ENCODE measurements at regions not wholly inside any gene's neighbourhood (a gene's known extent, or its start where the extent isn't known, plus 50 kb on each side); places are given as distances from the start of the nearest gene placed in this dataset.
A peak's percentile ranks its signal among the peaks of the same experiment; 100 is the strongest.

- no peaks in the 10 kb centered on the region for H3K4me1 Mint-ChIP-seq
- H3K27ac Mint-ChIP-seq = no peak overlapping the region
- no peak overlapping the region for H3K4me3 Mint-ChIP-seq
- ATAC-seq (replicated peaks) (no peak), DNase-seq (no peak)
- H3K9me3 Mint-ChIP-seq = no peaks in the 10 kb centered on the region
- H3K27me3 Mint-ChIP-seq = peaks cover 0 to 3% of the 10 kb centered on the region in 2 donors
- no peaks in the 10 kb centered on the region for H3K36me3 Mint-ChIP-seq
These were observed 140.4 kb downstream of the CENPW start for GRCh38 chr6:126480268-126480667.

DNA sequence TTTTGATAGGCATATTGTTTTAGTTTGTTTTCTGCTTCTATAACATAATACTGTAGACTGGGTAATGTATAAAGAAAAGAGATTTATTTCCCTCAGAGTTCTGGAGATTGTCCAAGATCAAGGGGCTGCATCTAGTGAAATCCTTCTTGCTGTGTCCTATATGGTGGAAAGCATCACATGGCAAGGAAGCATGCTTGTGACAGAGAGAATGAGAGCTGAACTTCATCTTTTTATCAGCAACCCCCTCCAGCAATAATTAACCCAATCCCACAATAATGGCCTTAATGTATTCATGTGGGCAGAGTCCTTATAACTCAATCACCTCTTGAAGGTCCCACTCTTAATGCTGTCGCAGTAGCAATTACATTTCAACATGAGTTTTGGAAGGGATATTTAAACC lies 141.4 kb downstream of the CENPW start:
- DNase-seq (no peak), ATAC-seq (replicated peaks) (no peak)
- H3K4me1 Mint-ChIP-seq = no peaks in the 10 kb centered on the region
- H3K9me3 Mint-ChIP-seq = peaks cover 2 to 4% of the 10 kb centered on the region in 2 donors
- no peak overlapping the region for H3K27ac Mint-ChIP-seq
- H3K4me3 Mint-ChIP-seq = no peak overlapping the region
- H3K27me3 Mint-ChIP-seq = peaks cover 0 to 3% of the 10 kb centered on the region in 2 donors
- H3K36me3 Mint-ChIP-seq = no peaks in the 10 kb centered on the region

DNA sequence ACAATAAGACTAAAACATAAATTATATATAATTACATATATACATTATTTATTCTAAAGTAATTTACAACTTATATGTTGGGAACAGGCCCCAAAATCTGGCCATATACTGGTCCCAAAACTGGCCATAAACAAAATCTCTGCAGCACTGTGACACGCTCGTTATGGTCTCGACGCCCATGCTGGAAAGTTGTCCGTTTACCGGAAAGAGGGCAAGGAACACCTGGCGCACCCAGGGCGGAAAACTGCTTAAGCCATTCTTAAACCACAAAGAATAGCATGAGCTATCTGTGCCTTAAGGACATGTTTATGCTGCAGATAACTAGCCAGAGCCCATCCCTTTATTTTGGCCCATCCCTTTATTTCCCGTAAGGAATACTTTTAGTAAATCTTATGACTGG lies 164.9 kb downstream of the CENPW start:
- ATAC-seq (replicated peaks) = no peak
- Mint-ChIP-seq H3K27me3 (no peaks in the 10 kb centered on the region), H3K9me3 (peaks cover 5 to 8% of the 10 kb centered on the region in 2 donors), H3K4me1 (no peaks in the 10 kb centered on the region), H3K4me3 (no peak overlapping the region), H3K36me3 (no peaks in the 10 kb centered on the region), H3K27ac (no peak overlapping the region)
- DNase-seq = no peak

DNA sequence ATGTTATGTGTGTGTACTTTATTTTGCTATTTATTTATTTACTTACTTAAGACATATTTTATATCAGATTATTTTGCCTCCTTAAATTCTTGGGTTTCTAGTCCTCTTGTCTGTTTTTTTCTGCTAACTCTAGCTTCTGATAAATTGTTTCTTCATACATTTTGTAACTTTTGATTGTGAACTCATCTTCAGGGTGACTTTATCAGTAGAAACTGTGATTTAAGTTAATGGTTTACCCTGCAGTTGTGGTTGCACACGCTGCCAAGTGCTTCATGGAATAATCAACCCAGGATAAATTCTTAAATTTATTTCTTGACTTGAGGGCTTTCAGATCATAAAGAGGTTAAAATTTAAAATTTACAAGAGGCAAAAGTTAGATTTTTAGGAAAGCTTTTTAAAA lies 173.3 kb downstream of the CENPW start:
- Mint-ChIP-seq H3K9me3 (peaks cover 4 to 5% of the 10 kb centered on the region in 2 donors), H3K36me3 (no peaks in the 10 kb centered on the region), H3K4me1 (no peaks in the 10 kb centered on the region), H3K4me3 (no peak overlapping the region), H3K27me3 (no peaks in the 10 kb centered on the region), H3K27ac (no peak overlapping the region)
- ATAC-seq (replicated peaks) (no peak), DNase-seq (no peak)

GRCh38 chr6:126516411-126516810 lies 176.5 kb downstream of the CENPW start:
- ATAC-seq (replicated peaks) (no peak), DNase-seq (no peak)
- Mint-ChIP-seq H3K4me3 (no peak overlapping the region), H3K36me3 (no peaks in the 10 kb centered on the region), H3K9me3 (peaks cover 0 to 4% of the 10 kb centered on the region in 2 donors), H3K4me1 (no peaks in the 10 kb centered on the region), H3K27me3 (no peaks in the 10 kb centered on the region), H3K27ac (no peak overlapping the region)

GRCh38 chr6:126524811-126525326 lies 185.0 kb downstream of the CENPW start:
- ATAC-seq (replicated peaks) (no peak), DNase-seq (no peak)
- H3K4me1 Mint-ChIP-seq = no peaks in the 10 kb centered on the region
- H3K36me3 Mint-ChIP-seq = no peaks in the 10 kb centered on the region
- H3K9me3 Mint-ChIP-seq = peaks cover 0 to 2% of the 10 kb centered on the region in 2 donors
- H3K27me3 Mint-ChIP-seq = no peaks in the 10 kb centered on the region
- H3K27ac Mint-ChIP-seq = no peak overlapping the region
- no peak overlapping the region for H3K4me3 Mint-ChIP-seq

GRCh38 chr6:126526547-126526946 lies 186.6 kb downstream of the CENPW start:
- Mint-ChIP-seq H3K36me3 (no peaks in the 10 kb centered on the region), H3K9me3 (no peaks in the 10 kb centered on the region), H3K27ac (no peak overlapping the region), H3K27me3 (no peaks in the 10 kb centered on the region), H3K4me1 (no peaks in the 10 kb centered on the region), H3K4me3 (no peak overlapping the region)
- DNase-seq (no peak), ATAC-seq (replicated peaks) (no peak)

GRCh38 chr6:126526996-126527606 lies 187.2 kb downstream of the CENPW start:
- Mint-ChIP-seq H3K27ac (no peak overlapping the region), H3K27me3 (no peaks in the 10 kb centered on the region), H3K4me1 (no peaks in the 10 kb centered on the region), H3K36me3 (no peaks in the 10 kb centered on the region), H3K9me3 (no peaks in the 10 kb centered on the region), H3K4me3 (no peak overlapping the region)
- DNase-seq (no peak), ATAC-seq (replicated peaks) (peak in 1 of 2 donors; percentile 25)

GRCh38 chr6:126529637-126530362 lies 189.9 kb downstream of the CENPW start:
- DNase-seq (no peak), ATAC-seq (replicated peaks) (no peak)
- no peaks in the 10 kb centered on the region for H3K36me3 Mint-ChIP-seq
- H3K27me3 Mint-ChIP-seq = no peaks in the 10 kb centered on the region
- no peaks in the 10 kb centered on the region for H3K4me1 Mint-ChIP-seq
- H3K9me3 Mint-ChIP-seq = no peaks in the 10 kb centered on the region
- H3K4me3 Mint-ChIP-seq = no peak overlapping the region
- no peak overlapping the region for H3K27ac Mint-ChIP-seq

DNA sequence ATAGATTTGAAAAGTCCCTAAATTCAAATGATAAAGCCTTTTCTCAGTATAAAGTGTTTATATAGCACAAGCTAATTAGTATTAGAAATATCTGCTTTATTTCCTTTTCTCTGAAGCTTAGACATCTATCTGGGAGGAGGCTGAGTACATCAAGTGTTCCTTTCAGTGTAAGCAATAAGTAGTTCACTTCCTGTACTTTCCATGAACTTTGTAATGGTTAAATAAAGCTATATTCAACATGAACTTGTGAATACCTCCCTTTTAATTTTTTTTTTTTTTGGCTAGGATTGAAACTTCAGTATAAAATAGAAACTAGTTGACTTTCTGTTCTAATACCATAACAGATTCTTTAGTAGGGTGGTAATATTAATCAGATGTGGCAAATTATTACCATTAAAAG lies 190.9 kb downstream of the CENPW start:
- no peak for ATAC-seq (replicated peaks)
- Mint-ChIP-seq H3K4me3 (no peak overlapping the region), H3K27me3 (no peaks in the 10 kb centered on the region), H3K36me3 (no peaks in the 10 kb centered on the region), H3K9me3 (no peaks in the 10 kb centered on the region), H3K27ac (no peak overlapping the region), H3K4me1 (no peaks in the 10 kb centered on the region)
- no peak for DNase-seq

DNA sequence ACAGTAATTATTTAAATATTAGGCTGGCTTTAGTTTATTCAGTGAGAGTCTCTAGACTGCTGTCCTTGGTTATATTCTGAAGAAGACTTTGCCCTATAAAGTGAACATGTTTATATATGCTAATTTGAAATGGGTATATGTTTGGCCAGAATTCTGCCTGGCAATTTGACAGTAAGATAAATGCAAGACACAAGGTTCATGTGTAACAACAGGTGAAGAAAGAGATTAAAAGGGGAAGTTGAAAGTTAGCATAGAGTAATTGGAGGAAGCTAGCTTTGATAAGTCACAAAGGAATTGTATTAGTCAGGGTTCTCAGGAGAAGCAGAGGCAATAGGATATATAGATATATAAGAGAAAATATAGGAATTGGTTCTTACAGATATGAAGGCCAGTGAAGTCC lies 191.4 kb downstream of the CENPW start:
- no peaks in the 10 kb centered on the region for H3K36me3 Mint-ChIP-seq
- H3K27ac Mint-ChIP-seq = no peak overlapping the region
- H3K4me1 Mint-ChIP-seq = no peaks in the 10 kb centered on the region
- H3K27me3 Mint-ChIP-seq = no peaks in the 10 kb centered on the region
- H3K4me3 Mint-ChIP-seq = no peak overlapping the region
- no peaks in the 10 kb centered on the region for H3K9me3 Mint-ChIP-seq
- ATAC-seq (replicated peaks) (no peak), DNase-seq (no peak)

- Mint-ChIP-seq H3K4me3 (no peak overlapping the region), H3K27ac (no peak overlapping the region), H3K9me3 (no peaks in the 10 kb centered on the region), H3K27me3 (no peaks in the 10 kb centered on the region), H3K36me3 (no peaks in the 10 kb centered on the region), H3K4me1 (no peaks in the 10 kb centered on the region)
- ATAC-seq (replicated peaks) (no peak), DNase-seq (no peak)
These were observed 191.9 kb downstream of the CENPW start for GRCh38 chr6:126531840-126532239.

DNA sequence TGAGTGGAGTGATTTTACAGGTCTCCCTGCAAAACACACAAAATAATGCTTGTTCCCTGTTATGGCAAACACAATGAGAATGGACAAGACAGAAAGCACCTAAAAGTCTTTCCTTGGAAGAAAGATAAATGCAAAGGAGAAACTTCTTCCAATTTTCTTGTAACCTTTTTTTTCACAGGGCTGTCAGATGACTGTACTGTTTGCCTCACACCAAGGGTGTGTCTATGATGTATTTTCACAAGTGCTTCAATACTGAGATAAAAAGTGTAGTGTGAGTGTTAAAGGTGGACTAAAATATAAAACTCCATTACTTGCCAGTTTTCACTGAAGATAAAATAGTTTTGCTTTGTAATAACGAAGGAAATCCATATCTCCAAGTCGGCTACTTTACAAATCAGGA lies 194.5 kb downstream of the CENPW start:
- Mint-ChIP-seq H3K27ac (no peak overlapping the region), H3K36me3 (no peaks in the 10 kb centered on the region), H3K4me1 (no peaks in the 10 kb centered on the region), H3K4me3 (no peak overlapping the region), H3K9me3 (no peaks in the 10 kb centered on the region), H3K27me3 (no peaks in the 10 kb centered on the region)
- ATAC-seq (replicated peaks) (no peak), DNase-seq (no peak)

- H3K27me3 Mint-ChIP-seq = no peaks in the 10 kb centered on the region
- no peak overlapping the region for H3K4me3 Mint-ChIP-seq
- DNase-seq = no peak
- ATAC-seq (replicated peaks) = no peak
- H3K36me3 Mint-ChIP-seq = no peaks in the 10 kb centered on the region
- H3K9me3 Mint-ChIP-seq = no peaks in the 10 kb centered on the region
- no peaks in the 10 kb centered on the region for H3K4me1 Mint-ChIP-seq
- no peak overlapping the region for H3K27ac Mint-ChIP-seq
These were observed 195.2 kb downstream of the CENPW start for GRCh38 chr6:126535138-126535537.

DNA sequence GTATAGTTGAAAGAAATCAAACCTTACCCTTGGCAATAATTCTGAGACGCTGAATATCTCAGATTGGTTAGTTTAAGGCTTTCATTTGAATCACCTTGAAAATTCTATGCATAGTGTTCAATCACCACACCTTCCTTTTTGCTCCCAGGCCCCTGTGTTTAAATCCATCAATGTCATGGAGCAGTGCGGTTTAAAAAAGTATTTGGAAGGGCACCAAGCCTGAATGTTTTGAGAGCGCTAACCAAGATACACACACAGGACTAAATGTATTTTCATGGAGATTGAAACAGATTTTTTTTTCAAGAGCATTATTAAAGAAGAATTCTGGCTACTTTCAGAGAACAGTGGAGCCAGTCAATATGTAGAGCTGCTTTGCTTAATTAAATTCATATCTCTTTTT lies 195.7 kb downstream of the CENPW start:
- no peak for DNase-seq
- Mint-ChIP-seq H3K4me3 (no peak overlapping the region), H3K27ac (no peak overlapping the region), H3K4me1 (no peaks in the 10 kb centered on the region), H3K36me3 (no peaks in the 10 kb centered on the region), H3K27me3 (no peaks in the 10 kb centered on the region), H3K9me3 (no peaks in the 10 kb centered on the region)
- no peak for ATAC-seq (replicated peaks)
